HUES48 (cell line): ENCODE measurements at regions not wholly inside any gene's neighbourhood (a gene's known extent, or its start where the extent isn't known, plus 50 kb on each side); places are given as distances from the start of the nearest gene placed in this dataset.
"Not testable (repeated sequence)": the region's sequence is repeated elsewhere in the genome, so short reads cannot be mapped to it uniquely, and the experiment has no call there.

Source experiments
- H3K27ac ChIP-seq: one replicate; pipeline ENCODE4 v1.7.0; 2013; ENCODE audit warnings: low read depth, low read length, inconsistent platforms
- H3K27me3 ChIP-seq: 2 replicates; pipeline ENCODE4 v1.6.1; 2013; ENCODE audit warnings: mild to moderate bottlenecking, low read length; ENCODE audit not compliant: control insufficient read depth, insufficient read depth
- H3K36me3 ChIP-seq: 2 replicates; pipeline ENCODE4 v1.6.1; 2013; ENCODE audit warnings: low read length; ENCODE audit not compliant: control insufficient read depth, insufficient read depth
- H3K4me1 ChIP-seq: 2 replicates; pipeline ENCODE4 v1.6.1; 2013; ENCODE audit warnings: mild to moderate bottlenecking, low read length; ENCODE audit not compliant: control insufficient read depth, insufficient read depth
- H3K4me3 ChIP-seq: 2 replicates; pipeline ENCODE4 v1.5.1; 2013; ENCODE audit warnings: mild to moderate bottlenecking, low read depth, low read length
- H3K9ac ChIP-seq: 2 replicates; pipeline ENCODE4 v1.6.1; 2013; ENCODE audit warnings: mild to moderate bottlenecking, low read depth, low read length, moderate library complexity
- H3K9me3 ChIP-seq: 2 replicates; pipeline ENCODE4 v1.6.1; 2013; ENCODE audit warnings: low read length; ENCODE audit not compliant: control insufficient read depth, insufficient read depth

DNA sequence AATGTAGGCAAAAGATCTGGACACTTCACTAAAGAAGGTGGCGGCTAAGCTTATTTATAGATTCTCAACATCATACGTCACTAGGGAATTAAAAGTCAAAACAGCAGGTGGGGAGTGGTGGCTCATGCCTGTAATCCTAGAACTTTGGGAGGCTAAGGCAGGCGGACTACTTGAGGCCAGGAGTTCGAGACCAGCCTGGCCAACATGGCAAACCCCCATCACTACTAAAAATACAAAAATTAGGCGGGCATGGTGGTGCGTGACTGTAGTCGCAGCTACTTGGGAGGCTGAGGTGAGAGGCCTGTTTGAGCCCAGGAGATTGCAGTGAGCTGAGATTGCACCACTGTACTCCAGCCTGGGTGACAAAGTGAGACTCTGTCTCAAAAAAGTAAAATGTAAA lies 74.6 kb downstream of the GPX5 start:
- Histone ChIP-seq H3K9me3 (no peaks in the 10 kb centered on the region), H3K27me3 (no peaks in the 10 kb centered on the region), H3K4me1 (no peaks in the 10 kb centered on the region), H3K36me3 (no peaks in the 10 kb centered on the region), H3K4me3 (no peak overlapping the region), H3K9ac (no peak overlapping the region), H3K27ac (no peak overlapping the region)

DNA sequence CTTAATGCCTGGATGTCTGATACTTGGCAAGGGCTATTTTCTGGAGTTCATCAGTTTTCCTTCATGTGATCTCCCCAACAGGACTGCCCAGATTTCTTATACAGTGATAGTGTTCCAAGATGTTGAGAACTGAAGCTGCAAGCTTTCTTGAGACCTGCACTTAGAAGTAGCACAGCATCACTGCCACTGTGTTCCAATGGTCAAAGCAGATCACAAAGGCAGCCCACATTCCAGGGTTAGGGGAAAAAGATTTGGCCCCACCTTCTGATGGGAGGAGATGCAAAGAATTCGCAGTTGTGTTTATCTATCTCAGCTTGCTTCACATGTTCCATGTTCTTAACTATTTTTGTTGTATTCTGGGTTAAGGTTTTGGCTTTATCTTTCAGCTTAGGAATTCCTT lies 78.2 kb downstream of the GPX5 start:
- Histone ChIP-seq H3K4me1 (0 out of 2 replicates have a peak, but pooled peaks cover 3% of the 10 kb centered on the region), H3K9me3 (no peaks in the 10 kb centered on the region), H3K27ac (no peak overlapping the region), H3K4me3 (no peak overlapping the region), H3K27me3 (no peaks in the 10 kb centered on the region), H3K36me3 (no peaks in the 10 kb centered on the region), H3K9ac (no peak overlapping the region)

DNA sequence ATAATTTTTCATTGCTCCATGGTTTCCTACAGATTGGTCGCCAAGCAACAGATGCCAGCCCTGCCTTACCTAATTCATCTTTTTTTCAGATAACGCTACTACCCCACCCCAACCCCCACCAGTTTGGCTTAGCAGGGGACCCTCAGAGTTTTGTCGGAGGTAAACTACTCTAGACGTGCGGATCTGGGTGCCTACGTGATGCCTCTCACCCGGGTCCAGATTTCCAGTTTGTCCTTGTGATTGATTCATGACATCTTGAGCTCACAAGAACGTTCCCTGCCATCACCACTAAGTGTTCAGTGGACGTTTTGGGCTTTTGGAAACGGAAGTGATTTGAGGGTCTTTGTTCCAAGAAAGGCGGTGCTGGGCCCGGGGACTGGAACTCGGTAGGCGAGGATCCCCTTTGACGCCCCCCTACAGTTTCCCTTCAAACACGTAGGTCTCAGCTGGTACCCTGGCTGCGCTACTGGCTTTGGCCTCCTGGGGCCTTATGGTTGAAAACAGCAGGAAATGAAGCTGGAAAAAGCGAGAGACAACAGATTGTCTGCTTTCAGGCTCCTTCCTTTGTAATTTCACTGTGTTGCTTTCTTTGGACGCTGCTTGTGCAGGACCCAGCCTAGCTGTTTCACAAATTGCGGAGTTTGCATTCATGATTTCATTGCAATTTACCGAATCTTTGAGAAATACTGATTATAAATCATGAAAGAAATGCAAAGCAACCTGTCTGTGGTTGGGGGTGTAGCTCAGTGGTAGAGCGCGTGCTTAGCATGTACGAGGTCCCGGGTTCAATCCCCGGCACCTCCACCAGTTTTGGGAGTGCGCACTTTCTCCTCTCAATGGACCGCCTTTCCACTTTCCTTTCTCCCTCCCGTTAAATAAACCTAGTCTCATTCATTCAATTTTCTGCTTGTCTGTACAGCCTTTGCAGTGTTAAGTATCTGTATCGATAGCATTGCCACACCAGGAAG lies 81.0 kb downstream of the GPX5 start:
- H3K4me3 ChIP-seq = peak overlapping the region; percentile 96
- no peaks in the 10 kb centered on the region for H3K36me3 ChIP-seq
- peak overlapping the region; percentile 57 for H3K27ac ChIP-seq
- H3K9me3 ChIP-seq = no peaks in the 10 kb centered on the region
- H3K27me3 ChIP-seq = no peaks in the 10 kb centered on the region
- H3K9ac ChIP-seq = peak overlapping the region; percentile 20; the same call in 1 of the 2 replicates
- 0 out of 2 replicates have a peak, but pooled peaks cover 3% of the 10 kb centered on the region for H3K4me1 ChIP-seq

DNA sequence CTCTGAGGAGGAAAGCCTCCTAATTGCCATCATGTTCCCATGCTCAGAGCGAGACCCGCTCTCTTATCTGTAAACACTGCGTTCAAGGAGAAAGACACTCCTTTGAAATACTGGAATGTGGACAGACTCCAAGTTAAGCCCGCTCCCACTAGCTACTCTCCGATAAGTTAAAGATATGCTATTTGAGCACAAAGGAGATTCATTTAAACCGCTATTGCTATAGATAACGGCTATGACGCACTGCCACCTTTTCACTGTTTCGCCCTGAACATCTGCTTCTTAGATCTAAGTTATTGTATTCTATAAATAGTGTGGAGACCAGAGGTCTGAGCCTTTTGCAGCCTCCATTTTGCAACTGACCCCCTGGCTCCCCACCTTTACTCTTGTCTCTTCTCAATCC lies 82.3 kb downstream of the GPX5 start:
- Histone ChIP-seq H3K4me1 (0 out of 2 replicates have a peak, but pooled peaks cover 3% of the 10 kb centered on the region), H3K4me3 (no peak overlapping the region), H3K27ac (no peak overlapping the region), H3K36me3 (no peaks in the 10 kb centered on the region), H3K9me3 (no peaks in the 10 kb centered on the region), H3K9ac (no peak overlapping the region), H3K27me3 (no peaks in the 10 kb centered on the region)

DNA sequence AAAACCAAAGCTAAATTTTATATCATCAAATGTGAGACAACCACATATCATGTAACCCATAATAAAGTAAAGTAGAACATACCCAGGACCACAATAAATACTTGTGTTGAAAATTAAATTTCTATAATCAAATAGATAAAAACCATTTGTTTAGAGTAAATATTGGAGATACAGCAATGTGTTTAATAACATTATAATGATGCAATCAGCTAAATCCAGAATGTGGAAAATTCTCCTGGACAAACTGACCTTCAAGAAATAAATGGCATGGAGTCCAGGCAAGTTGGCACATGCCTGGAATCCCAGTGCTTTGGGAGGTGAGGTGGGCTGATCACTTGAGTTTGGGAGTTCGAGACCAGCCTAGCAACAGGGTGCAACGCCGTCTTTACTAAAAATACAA lies 84.0 kb downstream of the GPX5 start:
- H3K9ac ChIP-seq = no peak overlapping the region
- H3K27ac ChIP-seq = no peak overlapping the region
- no peak overlapping the region for H3K4me3 ChIP-seq
- H3K36me3 ChIP-seq = no peaks in the 10 kb centered on the region
- no peaks in the 10 kb centered on the region for H3K9me3 ChIP-seq
- H3K27me3 ChIP-seq = no peaks in the 10 kb centered on the region
- 0 out of 2 replicates have a peak, but pooled peaks cover 3% of the 10 kb centered on the region for H3K4me1 ChIP-seq

DNA sequence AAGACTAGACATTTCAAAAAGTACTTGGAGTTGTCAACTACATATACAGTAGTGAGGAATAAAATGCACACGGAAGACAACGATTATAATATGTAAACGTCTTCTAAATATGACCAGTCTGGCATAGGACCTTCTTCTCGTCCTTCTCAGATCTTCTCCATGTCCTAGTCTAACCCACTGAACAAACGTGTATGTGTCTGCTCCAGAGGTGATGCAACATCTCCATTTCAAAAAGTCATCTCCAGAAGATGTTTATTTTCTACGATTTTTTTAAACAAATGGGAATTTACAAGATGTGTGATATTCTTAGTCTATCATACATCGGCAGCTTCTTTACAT lies 89.9 kb downstream of the GPX5 start:
- Histone ChIP-seq H3K27ac (no peak overlapping the region), H3K27me3 (peaks cover 6% of the 10 kb centered on the region), H3K36me3 (no peaks in the 10 kb centered on the region), H3K9me3 (no peaks in the 10 kb centered on the region), H3K4me3 (no peak overlapping the region), H3K9ac (no peak overlapping the region), H3K4me1 (0 out of 2 replicates have a peak, but pooled peaks cover 3% of the 10 kb centered on the region)

DNA sequence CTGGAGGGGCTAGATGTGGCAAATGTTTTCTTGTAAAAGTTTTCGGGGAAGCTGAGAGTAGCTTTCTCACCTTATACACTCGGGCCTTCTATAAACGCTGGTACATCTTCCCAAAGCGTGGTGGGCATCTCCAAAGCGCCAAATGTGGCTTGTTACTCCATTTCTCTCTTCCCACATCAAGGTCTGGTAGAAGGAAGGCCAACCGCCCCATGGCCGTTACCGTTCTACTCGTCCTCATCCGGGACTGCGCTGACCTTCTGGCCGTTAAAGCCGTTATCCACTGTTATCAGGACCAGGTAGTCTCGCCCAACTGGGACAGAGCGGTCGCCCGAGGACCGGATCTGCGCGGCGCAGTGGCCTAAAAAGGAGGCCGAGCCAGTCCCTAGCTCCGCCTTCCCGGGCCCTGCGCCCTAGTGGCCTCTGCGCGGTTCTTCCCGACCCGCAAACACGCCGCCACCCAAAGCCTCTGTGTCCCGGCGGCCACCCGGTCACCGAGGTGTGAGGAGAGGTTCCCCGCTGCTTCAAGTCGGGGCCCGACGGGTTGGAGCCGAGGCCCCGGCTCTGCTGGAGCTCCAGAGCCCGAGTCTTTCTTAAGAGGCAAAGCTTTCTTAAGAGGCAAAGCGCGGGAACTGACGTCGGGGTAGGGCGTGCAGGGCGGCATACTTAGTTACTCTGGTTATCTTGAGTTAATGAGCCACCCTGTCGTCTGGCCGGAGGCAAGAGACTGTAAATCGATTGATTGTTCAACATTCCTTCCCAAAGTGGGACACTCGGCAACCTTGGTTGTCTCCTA lies 90.5 kb downstream of the GPX5 start:
- Histone ChIP-seq H3K9me3 (no peaks in the 10 kb centered on the region), H3K4me3 (peak overlapping the region; percentile 50), H3K27me3 (peaks cover 6% of the 10 kb centered on the region), H3K4me1 (0 out of 2 replicates have a peak, but pooled peaks cover 3% of the 10 kb centered on the region), H3K27ac (no peak overlapping the region), H3K9ac (peak overlapping the region; percentile 41; the same call in 1 of the 2 replicates), H3K36me3 (no peaks in the 10 kb centered on the region)

DNA sequence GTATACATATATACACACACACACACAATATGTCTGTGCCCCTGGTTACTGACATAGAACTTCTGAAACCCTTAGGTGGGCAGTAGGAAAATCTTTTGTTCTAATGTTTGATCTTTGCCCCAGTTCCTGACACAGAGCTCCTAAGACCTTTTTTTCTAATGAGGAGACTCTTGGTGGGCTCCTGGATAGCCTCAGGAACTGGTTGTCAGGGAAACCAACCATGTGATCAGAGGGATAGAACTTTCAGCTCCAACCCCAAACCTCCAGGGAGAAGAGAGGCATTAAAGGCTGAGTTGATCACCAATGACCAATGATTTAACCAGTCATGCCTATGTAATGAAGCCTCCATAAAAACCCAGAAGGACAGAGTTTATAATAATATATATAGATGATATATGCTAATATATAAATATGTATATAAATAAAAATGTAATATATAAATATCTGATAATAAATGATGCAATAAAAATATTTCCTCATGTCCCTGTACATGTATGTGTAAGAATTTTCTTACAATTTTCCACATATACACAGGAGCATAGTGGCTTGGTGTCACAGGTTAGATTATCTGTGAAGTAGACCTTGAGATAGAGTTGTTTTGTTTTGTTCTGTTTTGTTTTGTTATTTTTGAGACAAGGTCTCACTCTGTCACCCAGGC lies 93.3 kb downstream of the GPX5 start:
- H3K9ac ChIP-seq = no peak overlapping the region
- H3K27ac ChIP-seq = no peak overlapping the region
- no peak overlapping the region for H3K4me3 ChIP-seq
- H3K27me3 ChIP-seq = peaks cover 6% of the 10 kb centered on the region
- no peaks in the 10 kb centered on the region for H3K36me3 ChIP-seq
- no peaks in the 10 kb centered on the region for H3K9me3 ChIP-seq
- 0 out of 2 replicates have a peak, but pooled peaks cover 3% of the 10 kb centered on the region for H3K4me1 ChIP-seq

DNA sequence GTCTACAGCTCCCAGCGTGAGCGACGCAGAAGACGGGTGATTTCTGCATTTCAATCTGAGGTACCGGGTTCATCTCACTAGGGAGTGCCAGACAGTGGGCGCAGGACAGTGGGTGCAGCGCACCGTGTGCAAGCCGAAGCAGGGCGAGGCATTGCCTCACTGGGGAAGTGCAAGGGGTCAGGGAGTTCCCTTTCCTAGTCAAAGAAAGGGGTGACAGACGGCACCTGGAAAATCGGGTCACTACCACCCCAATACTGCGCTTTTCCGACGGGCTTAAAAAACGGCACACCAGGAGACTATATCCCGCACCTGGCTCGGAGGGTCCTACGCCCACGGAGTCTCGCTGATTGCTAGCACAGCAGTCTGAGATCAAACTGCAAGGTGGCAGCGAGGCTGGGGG lies 95.6 kb downstream of the GPX5 start:
- not testable (repeated sequence) for H3K9ac ChIP-seq, H3K27ac ChIP-seq, H3K9me3 ChIP-seq, H3K36me3 ChIP-seq, H3K27me3 ChIP-seq, H3K4me1 ChIP-seq
- peak overlapping the region; percentile 60 for H3K4me3 ChIP-seq

DNA sequence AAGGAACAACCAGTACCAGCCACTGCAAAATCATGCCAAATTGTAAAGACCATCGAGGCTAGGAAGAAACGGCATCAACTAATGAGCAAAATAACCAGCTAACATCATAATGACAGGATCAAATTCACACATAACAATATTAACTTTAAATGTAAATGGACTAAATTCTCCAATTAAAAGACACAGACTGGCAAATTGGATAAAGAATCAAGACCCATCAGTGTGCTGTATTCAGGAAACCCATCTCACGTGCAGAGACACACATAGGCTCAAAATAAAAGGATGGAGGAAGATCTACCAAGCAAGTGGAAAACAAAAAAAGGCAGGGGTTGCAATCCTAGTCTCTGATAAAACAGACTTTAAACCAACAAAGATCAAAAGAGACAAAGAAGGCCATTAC lies 97.6 kb downstream of the GPX5 start:
- not testable (repeated sequence) for H3K27ac ChIP-seq, H3K9me3 ChIP-seq, H3K9ac ChIP-seq, H3K4me3 ChIP-seq, H3K27me3 ChIP-seq, H3K36me3 ChIP-seq, H3K4me1 ChIP-seq
